Neural cell (in vitro differentiated cells): ENCODE measurements at regions not wholly inside any gene's neighbourhood (a gene's known extent, or its start where the extent isn't known, plus 50 kb on each side); places are given as distances from the start of the nearest gene placed in this dataset.

Experiments
- H2AFZ ChIP-seq: fragments of 200-600, 300-800 bp; sonication (generic), shearing (Covaris generic); 2 replicates; pipeline ENCODE4 v1.6.0; 2014; ENCODE audit warnings: low read depth, mild to moderate bottlenecking, antibody characterized with exemption, low read length, moderate library complexity
- H3F3A ChIP-seq: fragments of 200-600 bp; shearing (Covaris generic); 2 replicates; pipeline ENCODE4 v1.6.1; 2016; ENCODE audit warnings: mild to moderate bottlenecking, moderate library complexity, mixed read lengths, antibody characterized with exemption, low read length; ENCODE audit not compliant: insufficient read depth, poor library complexity, severe bottlenecking
- H3K27ac ChIP-seq: fragments of 200-600, 300-800 bp; sonication (generic), shearing (Covaris generic); 2 replicates; pipeline ENCODE4 v1.5.1; 2014; ENCODE audit warnings: mild to moderate bottlenecking, low read length, moderate library complexity
- H3K27me3 ChIP-seq: fragments of 300-800, 200-600 bp; sonication (generic), shearing (Covaris generic); 2 replicates; pipeline ENCODE4 v1.6.0; 2014; ENCODE audit warnings: mild to moderate bottlenecking, low read depth, low read length, moderate library complexity; ENCODE audit not compliant: insufficient read depth
- H3K36me3 ChIP-seq: fragments of 300-800, 200-600 bp; sonication (generic), shearing (Covaris generic); 2 replicates; pipeline ENCODE4 v1.5.1; 2014; ENCODE audit warnings: mild to moderate bottlenecking, antibody characterized with exemption, low read length, moderate library complexity; ENCODE audit not compliant: insufficient read depth
- H3K4me2 ChIP-seq: fragments of 300-800, 200-600 bp; sonication (generic), shearing (Covaris generic); 2 replicates; pipeline ENCODE4 v1.6.0; 2014; ENCODE audit warnings: mild to moderate bottlenecking, low read length
- H3K4me3 ChIP-seq: fragments of 300-800, 200-600 bp; sonication (generic), shearing (Covaris generic); 2 replicates; pipeline ENCODE4 v1.5.1; 2014; ENCODE audit warnings: mild to moderate bottlenecking, low read length, moderate library complexity
- H3K79me2 ChIP-seq: fragments of 200-600 bp; shearing (Covaris generic); replicated peaks from 2 replicates; pipeline ENCODE4 v1.6.0; 2014; ENCODE audit warnings: mild to moderate bottlenecking, low read length, moderate library complexity; ENCODE audit not compliant: insufficient read depth
- H3K9ac ChIP-seq: fragments of 300-800, 200-600 bp; sonication (generic), shearing (Covaris generic); 2 replicates; pipeline ENCODE4 v1.6.1; 2016; ENCODE audit warnings: mild to moderate bottlenecking, low read length, mixed read lengths
- H3K9me2 ChIP-seq: fragments of 200-600 bp; shearing (Covaris generic); 2 replicates; pipeline ENCODE4 v1.6.1; 2016; ENCODE audit warnings: mild to moderate bottlenecking, low read length, mixed read lengths; ENCODE audit not compliant: insufficient read depth
- H3K9me3 ChIP-seq: fragments of 200-600, 300-800 bp; sonication (generic), shearing (Covaris generic); 2 replicates; pipeline ENCODE4 v1.6.1; 2016; ENCODE audit warnings: mild to moderate bottlenecking, mixed run types, low read length, moderate library complexity, mixed read lengths
- H4K20me1 ChIP-seq: fragments of 200-600 bp; shearing (Covaris generic); 2 replicates; pipeline ENCODE4 v1.6.1; 2016; ENCODE audit warnings: mild to moderate bottlenecking, mixed run types; ENCODE audit not compliant: insufficient read depth
- CTCF ChIP-seq: fragments of 450-650 bp; IDR thresholded peaks from 2 replicates; pipeline ENCODE4 v1.5.1; 2014; ENCODE audit warnings: antibody characterized with exemption, mild to moderate bottlenecking, moderate library complexity; ENCODE audit not compliant: poor library complexity, severe bottlenecking
- EP300 ChIP-seq: fragments of 450-650 bp; conservative IDR thresholded peaks from 2 replicates; pipeline ENCODE4 v1.6.1; 2014; ENCODE audit warnings: antibody characterized with exemption, mild to moderate bottlenecking, moderate library complexity; ENCODE audit not compliant: poor library complexity, severe bottlenecking
- EZH2 ChIP-seq: fragments of 200-600, 300-800 bp; shearing (Covaris generic), sonication (generic); IDR thresholded peaks from 2 replicates; pipeline ENCODE4 v1.6.1; 2014; ENCODE audit warnings: antibody characterized with exemption, low read length, borderline replicate concordance, mild to moderate bottlenecking; ENCODE audit not compliant: insufficient read depth, poor library complexity, severe bottlenecking
- MXI1 ChIP-seq: fragments of 450-650 bp; conservative IDR thresholded peaks from 2 replicates; pipeline ENCODE4 v1.6.1; 2014; ENCODE audit warnings: antibody characterized with exemption, mild to moderate bottlenecking; ENCODE audit not compliant: poor library complexity, severe bottlenecking
- POLR2AphosphoS5 ChIP-seq: IDR thresholded peaks from 2 replicates; pipeline ENCODE4 v1.6.1; 2012
- RAD21 ChIP-seq: fragments of 450-650 bp; conservative IDR thresholded peaks from 2 replicates; pipeline ENCODE4 v1.6.1; 2014; ENCODE audit warnings: antibody characterized with exemption, mild to moderate bottlenecking, moderate library complexity
- REST ChIP-seq: IDR thresholded peaks from 2 replicates; pipeline ENCODE4 v1.6.1; 2012; ENCODE audit warnings: borderline replicate concordance
- SMC3 ChIP-seq: fragments of 450-650 bp; conservative IDR thresholded peaks from 2 replicates; pipeline ENCODE4 v1.6.1; 2014; ENCODE audit warnings: antibody characterized with exemption, mild to moderate bottlenecking, moderate library complexity; ENCODE audit not compliant: poor library complexity
- TAF1 ChIP-seq: IDR thresholded peaks from 2 replicates; pipeline ENCODE4 v1.6.1; 2012; ENCODE audit warnings: low read depth

- TF ChIP-seq SMC3 (no peak), REST (no peak), TAF1 (no peak), CTCF (no peak), EZH2 (no peak), RAD21 (no peak), MXI1 (no peak), POLR2AphosphoS5 (no peak), EP300 (no peak)
- Histone ChIP-seq H3K36me3 (no peaks in the 10 kb centered on the region), H3K9ac (no peak overlapping the region), H3K9me3 (no peaks in the 10 kb centered on the region), H3K9me2 (no peaks in the 10 kb centered on the region), H2AFZ (no peak overlapping the region), H3K27ac (no peak overlapping the region), H3K79me2 (no peaks in the 10 kb centered on the region), H3K4me3 (no peak overlapping the region), H3K27me3 (no peaks in the 10 kb centered on the region), H3F3A (no peaks in the 10 kb centered on the region), H4K20me1 (no peaks in the 10 kb centered on the region), H3K4me2 (no peak overlapping the region)
Measured at GRCh38 chr5:121735618-121736017, 116.1 kb upstream of the FTMT start.

GRCh38 chr5:121737120-121737519 lies 114.6 kb upstream of the FTMT start:
- Histone ChIP-seq H3K4me3 (no peak overlapping the region), H3K4me2 (no peak overlapping the region), H3K79me2 (no peaks in the 10 kb centered on the region), H3K27me3 (no peaks in the 10 kb centered on the region), H4K20me1 (no peaks in the 10 kb centered on the region), H3K9me2 (no peaks in the 10 kb centered on the region), H3K27ac (no peak overlapping the region), H3F3A (no peaks in the 10 kb centered on the region), H3K9me3 (no peaks in the 10 kb centered on the region), H3K36me3 (no peaks in the 10 kb centered on the region), H3K9ac (no peak overlapping the region), H2AFZ (no peak overlapping the region)
- no peak for TF ChIP-seq TAF1
- no peak for TF ChIP-seq SMC3

- no peaks in the 10 kb centered on the region for H3K9me2 ChIP-seq
- H3K27ac ChIP-seq: no peak overlapping the region
- no peaks in the 10 kb centered on the region for H3K9me3 ChIP-seq
- H3K4me2 ChIP-seq: no peak overlapping the region
- no peaks in the 10 kb centered on the region for H4K20me1 ChIP-seq
- no peaks in the 10 kb centered on the region for H3K79me2 ChIP-seq
- H3K27me3 ChIP-seq: no peaks in the 10 kb centered on the region
- no peaks in the 10 kb centered on the region for H3F3A ChIP-seq
- H2AFZ ChIP-seq: no peak overlapping the region
- H3K4me3 ChIP-seq: no peak overlapping the region
- no peak overlapping the region for H3K9ac ChIP-seq
- no peaks in the 10 kb centered on the region for H3K36me3 ChIP-seq
- TF ChIP-seq CTCF (no peak), TAF1 (no peak), EP300 (no peak), SMC3 (no peak), POLR2AphosphoS5 (no peak), REST (no peak), MXI1 (no peak), EZH2 (no peak), RAD21 (no peak)
Measured at GRCh38 chr5:121741156-121741555, 110.5 kb upstream of the FTMT start.
